SU-DHL-6 (cell line): ENCODE measurements at regions not wholly inside any gene's neighbourhood (a gene's known extent, or its start where the extent isn't known, plus 50 kb on each side); places are given as distances from the start of the nearest gene placed in this dataset.

Experiments used
- EZH2phosphoT487 ChIP-seq: fragments of 200-600 bp; sonication (generic), shearing (Covaris generic); conservative IDR thresholded peaks from 2 replicates; pipeline ENCODE4 v1.6.1; 2018; ENCODE audit warnings: mild to moderate bottlenecking, antibody characterized with exemption, low read length, moderate library complexity, mixed read lengths
- TF ChIP-seq, protein P1 (sequence below): fragments of 200-600 bp; sonication (generic); IDR thresholded peaks from one replicate; pipeline ENCODE4 v1.5.1; 2017; ENCODE audit warnings: antibody characterized with exemption, mild to moderate bottlenecking, low read length, moderate library complexity; ENCODE audit not compliant: insufficient read depth, poor library complexity, severe bottlenecking

DNA sequence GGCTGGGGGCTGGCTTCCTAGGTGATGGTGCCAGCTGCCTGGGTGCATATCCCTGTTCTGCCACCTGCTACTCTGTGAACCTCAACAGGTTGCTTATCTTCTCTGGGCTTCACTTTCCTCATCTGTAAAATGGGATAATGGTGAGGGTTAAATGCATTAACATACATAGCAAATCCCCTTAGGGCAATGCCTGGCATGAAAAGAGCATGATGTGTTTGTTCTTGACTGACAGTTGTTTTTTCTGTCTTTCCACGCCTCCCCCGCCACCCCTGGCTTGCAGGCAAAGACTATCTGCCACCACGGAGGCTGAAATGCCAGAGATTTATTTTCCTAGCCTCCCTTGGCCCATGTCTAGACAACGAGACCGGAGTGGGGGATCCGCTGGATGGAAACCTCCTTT is 280.5 kb downstream of the NSG2 start:
- TF ChIP-seq EZH2phosphoT487: no peak
- TF ChIP-seq, protein P1, sequence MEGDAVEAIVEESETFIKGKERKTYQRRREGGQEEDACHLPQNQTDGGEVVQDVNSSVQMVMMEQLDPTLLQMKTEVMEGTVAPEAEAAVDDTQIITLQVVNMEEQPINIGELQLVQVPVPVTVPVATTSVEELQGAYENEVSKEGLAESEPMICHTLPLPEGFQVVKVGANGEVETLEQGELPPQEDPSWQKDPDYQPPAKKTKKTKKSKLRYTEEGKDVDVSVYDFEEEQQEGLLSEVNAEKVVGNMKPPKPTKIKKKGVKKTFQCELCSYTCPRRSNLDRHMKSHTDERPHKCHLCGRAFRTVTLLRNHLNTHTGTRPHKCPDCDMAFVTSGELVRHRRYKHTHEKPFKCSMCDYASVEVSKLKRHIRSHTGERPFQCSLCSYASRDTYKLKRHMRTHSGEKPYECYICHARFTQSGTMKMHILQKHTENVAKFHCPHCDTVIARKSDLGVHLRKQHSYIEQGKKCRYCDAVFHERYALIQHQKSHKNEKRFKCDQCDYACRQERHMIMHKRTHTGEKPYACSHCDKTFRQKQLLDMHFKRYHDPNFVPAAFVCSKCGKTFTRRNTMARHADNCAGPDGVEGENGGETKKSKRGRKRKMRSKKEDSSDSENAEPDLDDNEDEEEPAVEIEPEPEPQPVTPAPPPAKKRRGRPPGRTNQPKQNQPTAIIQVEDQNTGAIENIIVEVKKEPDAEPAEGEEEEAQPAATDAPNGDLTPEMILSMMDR: no peak
